ENCODE measurements at regions not wholly inside any gene's neighbourhood (a gene's known extent, or its start where the extent isn't known, plus 50 kb on each side); places are given as distances from the start of the nearest gene placed in this dataset.

GRCh38 chr18:45339810-45340550 is 275.3 kb upstream of the SLC14A2 start:
- Histone ChIP-seq H3K9me3 (replicated peaks in 1 of 2; ENCODE audit: control insufficient read depth in 1 of 2, insufficient read depth in 1 of 2, low read length in 2 of 2) (no peaks in the 10 kb centered on the region), H4K20me1 (ENCODE audit: insufficient read depth, low read length) (no peaks in the 10 kb centered on the region), H3K9ac (ENCODE audit: insufficient read depth, low read length, poor library complexity, severe bottlenecking) (no peak overlapping the region), H3K36me3 (replicated peaks in 1 of 2; ENCODE audit: control insufficient read depth in 1 of 2, insufficient read depth in 2 of 2, low read length in 2 of 2) (no peaks in the 10 kb centered on the region), H3K79me2 (ENCODE audit: insufficient read depth, low read length) (no peaks in the 10 kb centered on the region), H3K4me3 (replicated peaks in 1 of 3; ENCODE audit: low read depth in 2 of 3, low read length in 3 of 3) (no peak overlapping the region), H3K27me3 (ENCODE audit: control insufficient read depth in 2 of 2, insufficient read depth in 2 of 2, low read length in 2 of 2) (no peaks in the 10 kb centered on the region), H3K27ac (ENCODE audit: low read depth in 1 of 2, low read length in 2 of 2) (no peak overlapping the region), H3K4me2 (replicated peaks; ENCODE audit: extremely low read depth, low read length, poor library complexity, severe bottlenecking) (no peak overlapping the region), H2AFZ (ENCODE audit: insufficient read depth, low read depth, low read length, poor library complexity, severe bottlenecking) (no peak overlapping the region), H3K4me1 (ENCODE audit: control insufficient read depth in 1 of 2, insufficient read depth in 2 of 2, low read length in 2 of 2) (no peaks in the 10 kb centered on the region)
- Mint-ChIP-seq H3K9me3 (no peaks in the 10 kb centered on the region), H3K36me3 (no peaks in the 10 kb centered on the region), H3K27me3 (ENCODE audit: low read depth in 3 of 3) (peaks cover 0 to 2% (median 0%) of the 10 kb centered on the region in 3 donors), H3K4me1 (peaks cover 2% of the 10 kb centered on the region), H3K27ac (no peak overlapping the region), H3K4me3 (no peak overlapping the region)
- no peak for TF ChIP-seq CTCF (IDR thresholded peaks at IDR 0.05)
- intact Hi-C loops (cut with micrococcal nuclease): no loop called here
- WGBS (ENCODE audit: insufficient coverage): 100% methylated on average over 1 of the region's 4 CpGs
- no peak for DNase-seq

GRCh38 chr18:45340884-45341283 is 274.4 kb upstream of the SLC14A2 start:
- TF ChIP-seq CTCF (IDR thresholded peaks at IDR 0.05): no peak
- H3K79me2 ChIP-seq (ENCODE audit: insufficient read depth, low read length): no peaks in the 10 kb centered on the region
- Mint-ChIP-seq H3K4me3 (no peak overlapping the region), H3K4me1 (no peaks in the 10 kb centered on the region), H3K27me3 (ENCODE audit: low read depth in 3 of 3) (peaks cover 0 to 2% (median 0%) of the 10 kb centered on the region in 3 donors), H3K9me3 (no peaks in the 10 kb centered on the region), H3K27ac (no peak overlapping the region), H3K36me3 (no peaks in the 10 kb centered on the region)
- no peaks in the 10 kb centered on the region for H3K36me3 ChIP-seq (replicated peaks in 1 of 2; ENCODE audit: control insufficient read depth in 1 of 2, insufficient read depth in 2 of 2, low read length in 2 of 2)
- DNase-seq: no peak
- H4K20me1 ChIP-seq (ENCODE audit: insufficient read depth, low read length): no peaks in the 10 kb centered on the region
- WGBS (ENCODE audit: insufficient coverage): no CpG with 5 or more reads among the region's 3 CpGs
- H3K4me1 ChIP-seq (ENCODE audit: control insufficient read depth in 1 of 2, insufficient read depth in 2 of 2, low read length in 2 of 2): no peaks in the 10 kb centered on the region
- H3K9ac ChIP-seq (ENCODE audit: insufficient read depth, low read length, poor library complexity, severe bottlenecking): no peak overlapping the region
- no peak overlapping the region for H3K27ac ChIP-seq (ENCODE audit: low read depth in 1 of 2, low read length in 2 of 2)
- H3K27me3 ChIP-seq (ENCODE audit: control insufficient read depth in 2 of 2, insufficient read depth in 2 of 2, low read length in 2 of 2): no peaks in the 10 kb centered on the region
- no peak overlapping the region for H3K4me2 ChIP-seq (replicated peaks; ENCODE audit: extremely low read depth, low read length, poor library complexity, severe bottlenecking)
- H3K4me3 ChIP-seq (replicated peaks in 1 of 3; ENCODE audit: low read depth in 2 of 3, low read length in 3 of 3): no peak overlapping the region
- H3K9me3 ChIP-seq (replicated peaks in 1 of 2; ENCODE audit: control insufficient read depth in 1 of 2, insufficient read depth in 1 of 2, low read length in 2 of 2): no peaks in the 10 kb centered on the region
- intact Hi-C loops (cut with micrococcal nuclease): no loop called here
- H2AFZ ChIP-seq (ENCODE audit: insufficient read depth, low read depth, low read length, poor library complexity, severe bottlenecking): no peak overlapping the region
